DMS 273 (cell line): ENCODE measurements at regions not wholly inside any gene's neighbourhood (a gene's known extent, or its start where the extent isn't known, plus 50 kb on each side); places are given as distances from the start of the nearest gene placed in this dataset.
A peak's percentile ranks its signal among the peaks of the same experiment; 100 is the strongest.

ENCODE experiments used
- DNase-seq: peaks from one replicate; lab custom pipeline; 2025; ENCODE audit not compliant: unreplicated experiment; lab: John Stamatoyannopoulos, UW

DNA sequence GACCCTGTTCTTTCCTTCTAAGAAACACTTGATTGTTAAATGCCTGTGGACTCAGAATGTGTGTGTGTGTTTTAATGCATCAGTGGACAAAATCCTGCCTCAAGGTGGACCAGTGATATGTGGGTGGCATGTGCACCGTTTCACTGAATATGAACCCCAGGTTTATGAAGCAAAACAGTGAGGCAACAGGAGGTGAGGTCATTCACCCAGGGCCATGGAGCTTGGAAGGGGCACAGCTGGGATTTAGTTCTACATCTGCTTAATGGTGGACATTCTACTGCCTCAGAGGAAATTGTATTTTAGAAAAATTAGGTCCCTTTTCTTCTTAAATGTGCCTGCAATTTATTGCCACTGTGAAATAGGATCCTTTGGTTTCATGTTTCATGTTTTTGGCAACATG, 549.5 kb upstream of the EEF2KMT start:
- DNase-seq: no peak

DNA sequence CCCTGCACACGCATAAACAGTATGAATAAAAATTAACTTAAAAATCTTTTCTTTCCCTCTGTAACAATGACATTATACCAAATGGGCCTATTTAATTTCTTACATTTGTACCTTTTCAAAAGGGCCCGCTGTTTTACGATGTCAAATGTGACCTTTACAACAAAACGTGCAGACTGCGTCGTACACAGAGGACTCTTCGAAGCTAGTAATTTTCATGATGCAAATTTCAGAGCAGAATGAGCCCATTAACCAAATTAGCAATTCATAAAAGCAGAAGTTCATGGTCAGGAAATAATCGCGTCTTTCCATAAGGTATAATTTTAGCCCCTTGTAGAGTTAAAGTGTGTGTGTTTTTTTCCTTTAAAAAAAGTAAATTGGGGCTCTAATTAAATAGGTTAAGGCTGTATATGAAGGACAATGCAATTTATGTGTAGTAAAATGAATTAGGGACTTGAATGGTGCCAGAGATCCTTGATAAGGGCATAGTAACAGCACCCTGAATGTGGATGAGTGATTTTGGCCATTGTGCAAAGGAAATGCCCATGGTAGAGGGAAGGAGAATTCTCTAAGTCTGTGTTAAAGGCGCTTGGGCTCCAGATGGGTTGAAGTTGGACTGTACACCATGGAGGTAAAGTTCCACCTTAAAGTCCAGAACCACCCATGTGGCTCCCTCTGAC, 546.4 kb upstream of the EEF2KMT start:
- no peak for DNase-seq

DNA sequence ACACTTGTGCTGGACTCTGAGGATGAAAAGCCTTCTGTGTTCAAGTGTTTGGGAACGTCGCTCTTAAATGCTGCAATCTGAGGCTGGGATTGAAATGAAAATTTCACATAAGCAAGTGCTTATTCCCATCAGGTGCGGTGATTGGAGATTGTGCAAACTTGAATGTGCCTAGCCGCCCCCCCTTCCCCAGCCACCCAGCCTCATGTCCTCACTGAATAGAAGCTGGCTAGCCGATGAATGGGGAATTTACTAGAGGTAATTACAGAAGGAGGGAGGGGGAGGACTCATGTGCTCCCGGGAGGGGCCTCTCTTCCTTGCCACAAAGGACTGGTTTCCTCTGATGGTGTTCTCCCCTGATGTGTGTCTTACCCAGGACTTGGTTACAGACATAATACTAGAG, 544.8 kb upstream of the EEF2KMT start:
- no peak for DNase-seq

DNA sequence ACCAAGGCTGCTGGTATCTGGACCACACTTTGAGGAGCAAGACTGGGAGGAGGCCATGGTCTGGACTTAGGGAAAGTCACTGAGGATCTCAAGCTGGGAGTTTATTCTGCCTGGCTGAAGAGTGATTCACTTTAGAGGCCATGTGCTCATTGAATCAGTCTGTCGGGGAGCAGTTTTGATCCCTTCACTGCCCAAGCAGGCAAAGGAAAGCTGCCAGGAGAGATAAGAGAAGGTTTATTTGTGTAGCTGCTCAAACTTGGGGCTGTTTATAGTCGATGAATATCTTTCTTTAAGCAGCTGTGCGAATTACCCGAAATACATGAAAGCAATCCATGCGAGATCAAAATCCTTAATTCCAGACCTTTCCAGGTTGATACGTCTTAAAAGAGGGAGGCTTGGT, 544.4 kb upstream of the EEF2KMT start:
- DNase-seq: no peak

DNA sequence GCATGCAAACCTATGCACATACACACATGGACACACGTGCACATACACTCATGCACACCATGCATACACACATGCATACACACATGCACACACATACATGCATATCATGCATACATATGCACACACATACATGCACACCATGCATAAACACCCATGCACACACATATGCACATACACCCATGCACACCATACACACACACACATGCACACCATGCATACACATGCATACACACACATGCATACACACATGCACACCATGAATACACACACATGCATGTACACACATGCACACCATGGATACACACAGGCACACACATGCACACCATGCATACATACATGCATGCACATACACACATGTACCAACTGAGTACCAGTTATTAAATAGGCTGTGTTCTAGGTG, 543.3 kb upstream of the EEF2KMT start:
- no peak for DNase-seq

DNA sequence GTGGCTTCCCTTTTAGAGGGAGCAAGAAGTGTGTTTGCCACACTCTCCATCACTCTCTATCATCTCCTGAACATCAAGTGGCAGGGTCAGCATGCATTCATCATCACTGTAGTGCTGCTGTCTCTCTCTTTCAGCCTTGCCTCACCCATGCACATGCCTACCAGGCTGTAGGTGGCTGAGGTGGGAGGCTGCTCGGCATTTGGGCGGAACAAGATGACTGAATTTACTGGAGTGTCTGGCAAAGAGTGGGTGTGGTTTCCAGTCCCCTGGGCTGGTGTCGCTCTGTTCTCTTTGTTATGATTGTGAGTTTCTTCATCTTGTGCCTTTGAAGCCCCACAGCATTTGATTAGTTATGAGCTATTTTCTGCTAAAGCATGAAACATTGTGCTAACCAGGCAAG, 541.9 kb upstream of the EEF2KMT start:
- no peak for DNase-seq

DNA sequence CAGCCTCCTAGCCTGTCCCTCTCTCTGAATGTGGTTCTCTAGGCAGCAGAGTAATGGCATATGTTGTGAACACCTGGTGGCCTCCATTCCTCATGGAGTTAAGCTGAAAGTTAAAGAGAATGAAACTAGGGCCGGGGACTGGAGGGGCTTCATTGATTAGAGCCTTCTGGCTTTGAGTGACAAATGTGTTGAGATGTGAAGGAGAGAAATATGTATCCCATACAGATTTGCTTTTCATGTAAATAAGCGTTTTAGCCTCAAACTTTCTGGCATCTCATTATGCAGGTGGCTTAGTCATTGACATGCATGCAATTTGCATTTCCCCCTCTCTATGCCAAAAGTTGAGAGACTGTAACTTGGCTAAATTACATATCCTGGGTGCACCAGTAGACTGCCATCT, 537.7 kb upstream of the EEF2KMT start:
- no peak for DNase-seq

DNA sequence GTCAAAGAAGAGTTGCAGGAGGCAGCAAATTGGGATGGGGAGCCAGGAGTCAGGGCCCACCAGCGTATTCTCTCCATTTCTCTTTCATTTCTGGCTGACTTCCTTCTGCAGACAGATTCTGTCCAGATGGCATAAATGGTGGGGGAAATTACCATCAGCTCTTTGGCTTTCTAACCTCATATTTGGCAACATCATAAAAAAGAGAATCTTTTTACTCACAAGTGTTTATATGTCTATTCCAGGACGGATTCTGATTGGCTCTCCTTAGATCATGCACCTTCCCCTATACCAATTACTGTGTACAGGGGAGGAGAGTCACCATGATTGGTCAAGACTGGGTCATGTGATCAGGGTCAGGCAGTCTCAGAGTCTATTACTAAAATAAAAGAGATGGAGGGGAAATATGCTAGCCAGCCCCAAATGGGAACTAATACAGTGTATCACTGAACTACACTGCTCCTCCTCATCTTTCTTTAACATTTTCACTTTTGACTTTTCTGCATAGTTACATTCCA, 537.1 kb upstream of the EEF2KMT start:
- DNase-seq: no peak

DNA sequence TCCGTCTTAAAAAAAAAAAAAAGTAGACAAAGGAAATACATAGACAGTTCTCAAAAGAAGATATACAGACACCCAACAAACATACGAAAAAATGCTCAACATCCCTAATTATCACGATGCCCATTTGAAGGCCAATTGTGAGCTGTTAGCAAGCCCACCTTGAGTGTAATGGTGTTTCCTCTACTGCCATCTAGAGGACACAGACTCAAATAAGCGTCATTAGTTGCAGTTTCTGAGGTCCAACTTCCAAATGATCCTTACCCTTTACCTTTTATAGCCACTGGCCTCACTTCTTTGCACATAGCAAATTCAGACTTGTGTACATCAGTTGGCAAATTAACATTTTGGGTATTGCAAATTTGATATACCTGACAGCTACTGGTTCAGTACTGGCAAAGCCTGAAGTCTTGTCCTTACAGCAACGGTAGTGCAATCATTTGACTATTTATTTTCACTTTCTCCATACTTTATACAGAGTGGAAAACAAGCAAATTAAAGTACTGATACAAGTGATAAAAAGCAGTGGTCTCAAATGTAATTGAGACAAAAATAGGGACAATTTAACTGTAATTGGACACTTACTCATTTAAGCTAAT, 536.3 kb upstream of the EEF2KMT start:
- peak; percentile 63 for DNase-seq

DNA sequence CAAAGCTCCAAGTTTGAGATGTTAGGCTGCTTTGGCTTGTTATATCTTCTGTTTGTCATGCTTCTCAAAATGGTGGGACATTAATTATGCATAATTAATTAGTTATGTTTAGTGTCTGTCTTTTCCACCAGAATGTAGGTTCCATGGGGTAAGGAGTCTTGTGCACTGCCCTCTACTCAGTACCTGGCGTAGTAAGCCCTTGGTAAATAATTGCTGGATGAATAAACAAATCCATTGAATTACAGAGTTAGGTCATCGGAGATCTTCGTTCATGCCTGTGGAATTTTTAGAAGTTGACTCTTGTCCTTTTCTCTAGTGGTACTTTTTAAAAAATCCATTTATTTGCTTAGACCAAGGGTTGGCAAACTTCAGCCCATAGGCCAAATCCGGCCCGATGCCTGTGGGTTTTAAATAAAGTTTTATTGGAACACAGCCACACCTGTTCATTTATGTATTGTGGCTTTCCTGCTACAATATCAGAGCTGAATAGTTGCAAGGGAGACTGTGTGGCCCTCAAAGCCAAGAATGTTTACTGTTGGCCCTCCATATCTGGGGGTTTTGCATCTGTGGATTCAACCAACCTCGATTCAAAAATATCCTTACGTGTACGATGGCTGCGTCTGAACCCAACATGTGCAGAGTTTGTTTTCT, 524.8 kb upstream of the EEF2KMT start:
- no peak for DNase-seq

DNA sequence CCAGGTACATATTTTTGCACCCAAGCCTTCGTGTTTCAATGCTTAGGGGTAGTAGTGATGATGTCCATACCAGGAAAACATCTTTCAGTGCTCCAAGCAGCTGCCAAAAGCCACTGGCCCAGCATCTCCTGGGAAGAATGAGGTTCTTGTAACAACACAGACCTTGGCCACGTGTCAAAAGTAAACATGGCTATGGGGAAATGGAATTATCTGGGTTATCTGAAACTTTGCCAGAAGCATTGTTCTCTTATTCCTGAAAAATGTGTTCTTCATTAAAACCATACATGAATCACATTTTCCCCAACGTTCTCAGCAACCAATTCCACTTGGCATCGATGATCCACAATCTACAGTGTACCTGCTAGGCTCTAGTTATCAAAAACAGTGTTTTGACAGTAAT, 524.2 kb upstream of the EEF2KMT start:
- no peak for DNase-seq

DNA sequence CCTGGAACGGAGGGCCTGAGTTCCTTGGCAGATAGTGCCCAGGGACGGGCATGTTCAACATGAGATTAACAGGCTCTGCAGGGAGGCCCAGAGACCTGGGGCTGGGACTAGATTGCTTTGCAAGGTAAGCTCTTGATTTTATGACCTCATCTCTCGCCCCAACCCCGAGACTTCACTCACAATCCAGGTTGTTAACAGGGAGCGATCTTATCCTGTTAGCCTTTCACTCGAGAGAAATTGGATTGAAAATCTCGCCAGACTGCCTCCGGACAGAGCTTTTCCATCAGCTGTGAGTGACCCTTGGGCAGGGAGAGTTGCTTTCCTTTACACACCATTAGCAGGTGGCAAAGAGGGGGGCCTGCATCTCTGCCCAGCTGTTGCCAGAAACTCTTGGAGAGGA, 521.7 kb upstream of the EEF2KMT start:
- no peak for DNase-seq

DNA sequence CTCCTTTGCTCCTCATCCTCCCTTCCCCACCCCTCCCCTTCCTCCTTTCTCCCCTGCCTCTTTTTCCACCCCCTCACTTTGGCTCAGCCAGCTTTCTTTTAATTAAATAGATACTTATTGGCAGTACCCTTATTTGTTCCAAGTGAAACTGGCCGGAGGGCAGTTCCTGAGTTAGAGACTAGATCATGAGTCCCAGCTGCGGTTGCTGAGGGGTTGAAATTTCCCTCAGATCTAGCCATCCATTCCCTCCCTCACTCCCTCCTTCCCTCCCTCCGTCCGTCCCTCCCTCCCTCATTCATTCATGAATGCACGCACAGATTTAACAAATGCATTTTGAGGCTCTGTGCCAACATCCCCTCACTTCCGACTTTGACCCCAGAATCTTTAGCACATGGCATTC, 519.2 kb upstream of the EEF2KMT start:
- DNase-seq: no peak

DNA sequence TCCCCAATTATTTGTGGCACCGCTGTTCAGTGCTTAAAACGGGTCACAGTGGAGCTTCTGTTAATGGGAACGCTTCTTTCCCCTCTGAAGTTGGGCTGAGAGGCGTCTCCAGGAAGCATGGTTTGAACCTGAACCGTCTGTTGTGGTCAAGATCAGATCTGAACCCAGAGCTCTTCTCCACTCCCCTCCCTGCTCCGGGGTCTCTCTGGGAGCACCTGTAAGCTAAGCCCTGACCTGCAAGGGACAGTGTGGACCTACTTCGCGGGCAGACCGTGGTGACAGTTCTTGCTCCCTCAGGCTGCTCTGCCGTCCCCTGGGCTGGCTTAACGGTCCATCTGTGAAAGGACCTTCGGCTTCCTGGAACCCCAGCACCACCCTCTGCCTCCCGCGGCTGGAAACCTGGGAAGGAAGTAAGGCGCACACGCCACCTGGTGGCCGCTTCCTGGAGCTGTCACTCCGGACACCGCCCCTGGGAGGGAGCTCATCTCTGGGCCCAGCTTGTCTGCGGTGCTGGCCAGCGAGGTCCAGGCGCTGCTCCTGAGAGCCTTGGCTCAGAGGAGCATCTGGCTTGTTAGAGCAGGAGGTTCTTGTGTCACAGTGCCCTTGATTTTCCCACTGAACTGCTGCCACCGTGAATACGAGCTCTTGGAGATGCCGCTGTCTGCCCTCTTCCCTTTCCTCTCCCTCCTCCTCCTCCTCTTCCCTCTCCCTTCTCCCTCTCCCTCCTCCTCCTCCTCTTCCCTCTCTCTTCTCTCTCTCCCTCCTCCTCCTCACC, 518.5 kb upstream of the EEF2KMT start:
- DNase-seq: peak; percentile 76

DNA sequence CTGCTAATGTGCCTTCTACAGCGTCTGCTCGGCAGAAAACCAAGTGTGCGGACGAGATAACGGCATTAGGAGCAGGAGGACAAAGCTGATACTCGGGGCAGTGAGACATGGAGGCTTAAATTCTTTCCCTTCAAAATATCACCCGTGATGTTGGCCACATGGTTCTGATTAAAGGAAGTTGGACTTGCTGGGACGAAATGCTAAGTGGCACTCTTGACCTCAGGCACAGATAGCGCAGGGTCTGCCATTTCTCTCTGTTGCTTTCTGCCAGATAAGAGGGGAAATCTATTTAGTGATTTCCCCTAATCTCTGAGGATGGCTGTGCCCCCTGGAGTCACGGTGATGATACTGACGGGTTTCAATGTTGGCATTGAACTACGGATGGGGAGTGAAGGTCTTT, 509.6 kb upstream of the EEF2KMT start:
- DNase-seq: no peak

DNA sequence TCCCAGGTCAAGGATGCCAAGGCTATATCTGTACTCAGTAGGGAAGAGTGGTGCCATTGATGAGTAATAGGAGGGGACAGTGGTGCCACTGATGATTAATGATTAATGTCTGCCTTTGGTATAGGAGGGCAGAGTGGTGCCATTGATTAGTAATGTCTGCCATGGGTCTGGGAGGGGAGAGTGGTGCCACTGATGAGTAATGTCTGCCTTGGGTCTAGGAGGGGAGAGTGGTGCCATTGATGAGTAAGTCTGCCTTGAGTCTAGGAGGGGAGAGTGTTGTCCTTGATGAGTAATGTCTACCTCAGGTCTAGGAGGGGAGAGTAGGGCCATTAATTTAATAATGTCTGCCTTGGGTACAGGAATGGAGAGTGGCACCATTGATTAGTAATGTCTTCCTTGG, 507.8 kb upstream of the EEF2KMT start:
- no peak for DNase-seq

DNA sequence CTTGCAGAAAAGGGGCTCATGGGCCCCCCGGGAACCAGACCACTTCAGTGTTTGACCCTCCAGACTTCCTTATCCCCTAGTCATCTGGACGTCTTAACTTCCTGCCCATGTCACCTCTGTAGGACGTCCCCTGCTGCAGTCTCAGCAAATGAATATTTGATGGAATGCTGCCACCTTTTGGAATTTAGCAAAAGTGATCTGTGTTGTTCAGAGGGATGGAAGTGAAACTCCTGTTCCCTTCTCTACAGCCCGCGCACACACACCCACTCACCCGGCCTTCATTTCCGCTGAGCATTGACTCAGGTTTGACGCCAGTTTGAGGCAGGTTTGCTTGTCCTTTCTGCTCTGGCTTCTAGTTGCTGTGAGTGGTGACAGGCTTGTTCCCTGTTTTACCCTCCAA, 507.2 kb upstream of the EEF2KMT start:
- DNase-seq: peak; percentile 22

DNA sequence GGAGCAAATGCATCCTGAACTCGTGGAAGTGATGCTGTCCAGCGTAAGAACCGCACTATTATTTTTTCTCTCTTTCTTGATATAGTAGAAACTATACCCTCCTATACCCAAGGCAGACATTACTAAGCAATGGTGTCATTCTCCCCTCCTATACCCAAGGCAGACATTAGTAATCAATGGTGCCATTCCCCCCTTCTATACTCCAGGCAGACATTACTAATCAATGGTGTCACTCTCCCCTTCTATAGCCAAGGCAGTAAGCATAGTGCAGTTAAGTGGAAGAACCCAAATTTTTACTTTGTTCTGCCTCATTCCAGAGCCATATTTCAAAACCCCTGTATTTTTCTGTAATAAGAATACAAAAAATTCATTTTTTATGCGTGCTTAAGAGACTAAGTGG, 506.2 kb upstream of the EEF2KMT start:
- DNase-seq: no peak

DNA sequence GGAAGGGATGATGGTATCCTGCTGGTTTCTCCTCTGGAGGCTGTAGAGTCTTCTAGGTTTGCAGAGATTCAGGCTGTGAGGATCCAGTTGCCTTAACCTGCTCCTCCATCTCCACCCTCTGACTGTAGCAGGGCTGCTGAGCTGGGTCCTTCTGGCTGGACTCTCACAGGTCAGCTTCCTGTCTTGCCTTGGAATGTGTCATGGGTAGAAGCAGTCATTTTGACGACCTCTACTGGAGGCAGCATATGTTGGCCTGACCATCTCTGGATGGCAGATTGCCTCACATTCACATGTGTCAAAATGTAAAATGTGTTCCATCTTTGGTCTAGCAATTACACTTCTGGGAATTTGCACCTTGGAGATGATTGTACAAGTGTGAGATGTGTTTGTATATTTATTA, 504.4 kb upstream of the EEF2KMT start:
- no peak for DNase-seq

DNA sequence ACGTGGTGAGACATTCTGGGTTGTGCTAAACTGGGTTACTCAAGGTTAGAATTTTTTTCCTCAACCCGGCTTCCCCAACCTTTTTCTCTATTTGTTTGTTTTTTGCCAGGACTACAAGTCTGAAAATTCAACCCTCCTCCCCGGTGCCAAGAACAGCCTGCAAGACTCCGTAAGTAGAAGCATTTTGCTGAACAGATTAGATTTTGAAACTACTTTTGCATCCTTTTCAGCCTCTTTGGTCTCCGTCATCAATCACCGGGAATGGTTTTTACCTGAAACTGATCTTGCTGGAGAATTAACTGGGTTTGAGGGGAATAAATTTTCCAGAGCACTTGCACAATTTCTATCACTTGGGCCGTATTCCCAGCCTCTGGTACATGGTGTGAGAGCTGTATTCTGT, 501.2 kb upstream of the EEF2KMT start:
- DNase-seq: no peak

DNA sequence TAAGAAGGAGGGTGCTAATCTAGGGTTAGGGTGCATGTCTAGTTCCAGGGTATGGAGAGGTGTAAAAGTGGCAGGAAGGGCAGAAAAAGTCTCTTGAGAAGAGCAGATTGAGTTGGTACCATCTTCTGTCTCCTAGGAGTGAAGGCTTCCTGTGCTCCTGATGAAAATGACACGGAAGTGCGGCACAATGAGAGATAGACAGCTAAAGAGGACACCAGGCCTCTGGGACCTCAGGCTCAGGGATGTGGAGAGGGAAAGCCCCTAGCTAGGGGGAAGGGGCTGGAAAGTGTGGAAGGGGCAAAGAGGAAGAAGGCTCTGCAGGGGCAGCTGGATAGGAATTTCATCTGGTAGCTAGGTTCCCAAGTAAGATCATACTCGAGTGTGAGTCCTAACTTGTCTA, 498.3 kb upstream of the EEF2KMT start:
- no peak for DNase-seq

DNA sequence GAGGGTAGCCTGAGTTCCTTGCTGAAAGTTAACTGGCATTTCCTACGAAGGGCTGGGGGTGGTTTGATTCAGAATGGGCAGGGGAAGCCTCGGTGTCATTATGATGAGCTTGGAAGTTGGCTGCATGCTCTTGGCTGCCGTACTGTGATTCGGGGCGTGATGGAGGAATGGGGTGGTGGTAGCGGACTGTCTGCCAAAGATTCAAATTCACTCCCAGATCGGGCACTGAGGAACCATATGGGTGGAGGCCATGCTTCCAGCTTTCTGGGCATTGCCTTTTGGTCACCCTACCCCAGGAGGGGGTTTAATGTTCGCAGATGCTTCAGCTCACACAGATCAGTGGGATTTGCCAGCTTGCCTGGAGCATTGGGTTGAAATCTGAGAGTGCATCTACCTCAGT, 492.8 kb upstream of the EEF2KMT start:
- no peak for DNase-seq
